ENCODE measurements at regions not wholly inside any gene's neighbourhood (a gene's known extent, or its start where the extent isn't known, plus 50 kb on each side); places are given as distances from the start of the nearest gene placed in this dataset.

DNA sequence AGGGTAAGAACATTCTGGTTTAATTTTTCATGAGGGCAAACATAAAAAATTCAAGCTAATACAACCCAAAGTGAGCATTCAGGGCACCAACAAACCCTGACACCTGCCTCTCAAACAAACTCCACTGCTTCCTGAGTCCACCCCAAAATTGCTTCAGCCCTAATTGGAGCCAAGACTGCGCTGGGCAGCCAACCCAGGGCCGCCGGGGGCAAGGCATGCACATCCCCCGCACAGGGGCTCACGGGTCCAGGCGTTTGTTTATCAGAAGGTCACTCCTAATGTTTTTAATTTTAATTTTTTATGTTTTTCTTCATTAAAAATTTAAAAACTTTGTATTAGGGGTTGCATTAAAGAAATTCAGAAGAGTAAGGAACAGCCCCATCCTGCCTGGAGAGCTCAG, 459.1 kb upstream of the CDH4 start:
- TF ChIP-seq CEBPB (IDR thresholded peaks at IDR 0.05; ENCODE audit: low read depth, low read length) (no peak), POLR2A (IDR thresholded peaks at IDR 0.05; ENCODE audit: low read depth, low read length) (no peak), USF2 (IDR thresholded peaks at IDR 0.05; ENCODE audit: low read depth, low read length) (no peak), BHLHE40 (IDR thresholded peaks at IDR 0.05; ENCODE audit: low read depth, low read length) (no peak), CTCF (conservative IDR thresholded peaks at IDR 0.05; ENCODE audit: low read depth, low read length) (no peak), RFX5 (IDR thresholded peaks at IDR 0.05; ENCODE audit: low read depth, low read length) (no peak), RAD21 (IDR thresholded peaks at IDR 0.05; ENCODE audit: low read length) (no peak), NFE2L2 (IDR thresholded peaks at IDR 0.05; ENCODE audit: low read depth, low read length) (no peak), SMC3 (IDR thresholded peaks at IDR 0.05; ENCODE audit: low read depth, low read length) (no peak), FOS (IDR thresholded peaks at IDR 0.05; ENCODE audit: low read depth, low read length) (no peak), RCOR1 (IDR thresholded peaks at IDR 0.05; ENCODE audit: insufficient replicate concordance, low read length) (no peak), MXI1 (IDR thresholded peaks at IDR 0.05; ENCODE audit: borderline replicate concordance, low read depth, low read length) (no peak)
- TF ChIP-seq, protein P1, sequence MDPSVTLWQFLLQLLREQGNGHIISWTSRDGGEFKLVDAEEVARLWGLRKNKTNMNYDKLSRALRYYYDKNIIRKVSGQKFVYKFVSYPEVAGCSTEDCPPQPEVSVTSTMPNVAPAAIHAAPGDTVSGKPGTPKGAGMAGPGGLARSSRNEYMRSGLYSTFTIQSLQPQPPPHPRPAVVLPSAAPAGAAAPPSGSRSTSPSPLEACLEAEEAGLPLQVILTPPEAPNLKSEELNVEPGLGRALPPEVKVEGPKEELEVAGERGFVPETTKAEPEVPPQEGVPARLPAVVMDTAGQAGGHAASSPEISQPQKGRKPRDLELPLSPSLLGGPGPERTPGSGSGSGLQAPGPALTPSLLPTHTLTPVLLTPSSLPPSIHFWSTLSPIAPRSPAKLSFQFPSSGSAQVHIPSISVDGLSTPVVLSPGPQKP (IDR thresholded peaks at IDR 0.05; ENCODE audit: borderline replicate concordance, low read depth, low read length) = no peak
